ENCODE measurements at regions not wholly inside any gene's neighbourhood (a gene's known extent, or its start where the extent isn't known, plus 50 kb on each side); places are given as distances from the start of the nearest gene placed in this dataset.
"Not testable (repeated sequence)": the region's sequence is repeated elsewhere in the genome, so short reads cannot be mapped to it uniquely, and the experiment has no call there.

GRCh38 chrX:136934652-136935051 lies 54.1 kb upstream of the RBMX start:
- H3K27ac ChIP-seq (ENCODE audit: low read depth, low read length, poor library complexity, severe bottlenecking); CTCF ChIA-PET (ENCODE audit: unreplicated experiment); H3K9me3 ChIP-seq (ENCODE audit: low read length); H3K36me3 ChIP-seq (ENCODE audit: insufficient read depth, low read length); BruUV-seq (replicated peaks); H3K79me2 ChIP-seq (ENCODE audit: insufficient read depth, low read depth, low read length); POLR2A ChIA-PET; H4K20me1 ChIP-seq (ENCODE audit: insufficient read depth, low read length); H3K4me2 ChIP-seq (ENCODE audit: low read length); intact Hi-C loops (cut with micrococcal nuclease; ENCODE audit: unreplicated experiment); H2AFZ ChIP-seq (ENCODE audit: low read length); H3K9me2 ChIP-seq (ENCODE audit: insufficient read depth, low read length); H3K4me1 ChIP-seq (ENCODE audit: insufficient read depth, low read length, poor library complexity, severe bottlenecking); H3K4me3 ChIP-seq (ENCODE audit: low read depth, low read length, poor library complexity, severe bottlenecking); DNase-seq (ENCODE audit: low spot score): not testable (repeated sequence)

GRCh38 chrX:136933611-136934145 lies 53.2 kb upstream of the RBMX start:
- CTCF ChIA-PET (ENCODE audit: unreplicated experiment) = no interaction called here

GRCh38 chrX:136931661-136932060 lies 51.1 kb upstream of the RBMX start:
- TF ChIP-seq EZH2phosphoT487 (IDR thresholded peaks at IDR 0.05; ENCODE audit: borderline replicate concordance, low read depth, low read length) = no peak
- no peak for TF ChIP-seq CTCF (conservative IDR thresholded peaks at IDR 0.05; ENCODE audit: low read length)
- no peak overlapping the region for H3K4me2 ChIP-seq (ENCODE audit: low read length)
- H3K4me3 ChIP-seq (ENCODE audit: low read depth, low read length, poor library complexity, severe bottlenecking) = no peak overlapping the region
- BruUV-seq (replicated peaks) = no TSS peak
- no peaks in the 10 kb centered on the region for H3K79me2 ChIP-seq (ENCODE audit: insufficient read depth, low read depth, low read length)
- no peak overlapping the region for H3K27ac ChIP-seq (ENCODE audit: low read depth, low read length, poor library complexity, severe bottlenecking)
- no peaks in the 10 kb centered on the region for H4K20me1 ChIP-seq (ENCODE audit: insufficient read depth, low read length)
- ChIA-PET CTCF (ENCODE audit: unreplicated experiment) (no interaction called here), POLR2A (interaction anchor here (0.6 to 0.7 kb wide), 2 partner anchors 10 to 80 kb away, joined by 3 to 4 read pairs; no protein-coding TSS in a partner anchor)
- H3K9me2 ChIP-seq (ENCODE audit: insufficient read depth, low read length) = no peaks in the 10 kb centered on the region
- intact Hi-C loops (cut with micrococcal nuclease; ENCODE audit: unreplicated experiment) = no loop called here
- no peak for DNase-seq (ENCODE audit: low spot score)
- no peaks in the 10 kb centered on the region for H3K4me1 ChIP-seq (ENCODE audit: insufficient read depth, low read length, poor library complexity, severe bottlenecking)
- H3K36me3 ChIP-seq (ENCODE audit: insufficient read depth, low read length) = no peaks in the 10 kb centered on the region
- no peak overlapping the region for H2AFZ ChIP-seq (ENCODE audit: low read length)
- H3K9me3 ChIP-seq (ENCODE audit: low read length) = no peaks in the 10 kb centered on the region

More at GRCh38 chrX:136933611-136934145, 53.2 kb upstream of the RBMX start:
- Histone ChIP-seq H3K4me2 (ENCODE audit: low read length) (no peak overlapping the region), H2AFZ (ENCODE audit: low read length) (no peak overlapping the region), H3K4me3 (ENCODE audit: low read depth, low read length, poor library complexity, severe bottlenecking) (no peak overlapping the region), H3K36me3 (ENCODE audit: insufficient read depth, low read length) (no peaks in the 10 kb centered on the region), H3K4me1 (ENCODE audit: insufficient read depth, low read length, poor library complexity, severe bottlenecking) (no peaks in the 10 kb centered on the region), H3K9me3 (ENCODE audit: low read length) (no peaks in the 10 kb centered on the region), H3K9me2 (ENCODE audit: insufficient read depth, low read length) (no peaks in the 10 kb centered on the region), H4K20me1 (ENCODE audit: insufficient read depth, low read length) (no peaks in the 10 kb centered on the region), H3K27ac (ENCODE audit: low read depth, low read length, poor library complexity, severe bottlenecking) (no peak overlapping the region), H3K79me2 (ENCODE audit: insufficient read depth, low read depth, low read length) (no peaks in the 10 kb centered on the region)
- no peak for DNase-seq (ENCODE audit: low spot score)
- TF ChIP-seq EZH2phosphoT487 (IDR thresholded peaks at IDR 0.05; ENCODE audit: borderline replicate concordance, low read depth, low read length) (no peak), CTCF (conservative IDR thresholded peaks at IDR 0.05; ENCODE audit: low read length) (no peak)
- no TSS peak for BruUV-seq (replicated peaks)
- POLR2A ChIA-PET = interaction anchor here (0.9 kb wide), 1 partner anchor 53 kb away, joined by 4 read pairs; the partner anchor contains the start of gene RBMX
- intact Hi-C loops (cut with micrococcal nuclease; ENCODE audit: unreplicated experiment) = no loop called here
